ENCODE measurements at regions not wholly inside any gene's neighbourhood (a gene's known extent, or its start where the extent isn't known, plus 50 kb on each side); places are given as distances from the start of the nearest gene placed in this dataset.
A peak's percentile ranks its signal among the peaks of the same experiment; 100 is the strongest.

DNA sequence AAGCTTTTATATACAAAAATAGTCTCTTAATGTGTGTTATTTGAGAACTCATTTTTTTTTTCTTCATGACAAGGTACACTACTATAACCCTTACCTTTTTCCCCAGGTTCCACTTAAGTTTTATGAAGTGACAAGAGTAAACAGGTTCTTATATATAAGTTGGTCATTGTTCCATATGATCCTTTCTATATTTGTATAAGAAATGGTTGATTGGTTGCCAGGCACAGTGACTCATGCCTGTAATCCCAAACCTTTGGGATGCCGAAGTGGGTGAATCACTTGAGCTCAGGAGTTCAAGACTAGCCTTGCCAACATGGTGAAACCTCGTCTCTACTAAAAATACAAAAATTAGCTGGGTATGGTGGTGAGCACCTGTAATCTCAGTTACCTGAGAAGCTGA is 108.3 kb downstream of the PCSK1 start:
- Histone ChIP-seq H2BK15ac (ENCODE audit: low read depth, poor library complexity, severe bottlenecking) (no peak overlapping the region), H3K4ac (ENCODE audit: low read depth in 1 of 2, low read length in 2 of 2) (no peak overlapping the region), H3K27ac (ENCODE audit: low read length, poor library complexity, severe bottlenecking) (no peak overlapping the region), H3K79me1 (replicated peaks; ENCODE audit: low read length, poor library complexity, severe bottlenecking) (no peaks in the 10 kb centered on the region), H3K9me3 (ENCODE audit: control insufficient read depth, low read length) (peaks cover 3% of the 10 kb centered on the region), H4K8ac (ENCODE audit: low read length) (no peak overlapping the region), H3K4me3 (ENCODE audit: insufficient read depth in 1 of 2, low read depth in 1 of 2, low read length in 2 of 2) (no peak overlapping the region), H3K14ac (ENCODE audit: low read length in 2 of 2) (no peak overlapping the region), H3K36me3 (ENCODE audit: control insufficient read depth in 1 of 2, insufficient read depth in 2 of 2, low read depth in 1 of 2, low read length in 2 of 2) (no peaks in the 10 kb centered on the region), H3K27me3 (ENCODE audit: control insufficient read depth in 1 of 2, insufficient read depth in 1 of 2, low read length in 2 of 2) (no peaks in the 10 kb centered on the region), H3K4me1 (ENCODE audit: control insufficient read depth, insufficient read depth, low read depth, low read length) (peaks cover 1% of the 10 kb centered on the region), H2BK12ac (ENCODE audit: low read length in 2 of 2) (no peak overlapping the region), H3K9ac (ENCODE audit: low read length) (no peak overlapping the region), H2BK5ac (ENCODE audit: low read depth, low read length, poor library complexity, severe bottlenecking) (no peak overlapping the region), H2BK120ac (ENCODE audit: low read depth, low read length) (no peak overlapping the region), H4K91ac (ENCODE audit: low read length) (no peak overlapping the region), H3K23ac (ENCODE audit: low read length in 2 of 2) (no peak overlapping the region), H3K4me2 (ENCODE audit: low read length, poor library complexity, severe bottlenecking) (no peak overlapping the region), H2AK5ac (ENCODE audit: low read length, severe bottlenecking) (no peak overlapping the region), H3K18ac (ENCODE audit: low read depth in 1 of 2, low read length in 2 of 2) (peak overlapping the region in 1 of 2 experiments; percentile 3), H2AFZ (ENCODE audit: low read depth, low read length) (no peak overlapping the region)
- WGBS, result 63% methylated on average over 1 of the region's 2 CpGs
- DNase-seq, result peak; percentile 50

DNA sequence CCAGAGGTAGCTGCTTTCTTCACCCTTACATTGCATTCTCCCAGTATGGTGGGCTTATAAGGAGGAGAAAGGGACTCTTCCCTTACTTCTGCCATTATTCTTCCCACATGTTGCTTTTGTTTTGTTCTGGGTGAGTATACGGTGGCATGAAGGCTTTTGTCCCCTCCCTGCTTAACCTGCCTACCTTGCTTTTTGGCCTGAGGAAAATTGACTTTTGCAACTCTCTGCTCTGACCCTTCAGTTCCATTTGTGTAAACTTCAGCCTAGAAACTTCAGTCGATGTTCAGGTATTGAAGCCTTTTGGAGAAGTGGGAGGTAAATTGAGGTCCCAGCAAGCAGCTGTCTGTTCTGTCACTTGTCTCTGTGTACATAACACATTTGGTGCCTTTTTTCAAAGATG is 110.2 kb downstream of the PCSK1 start:
- H3K27ac ChIP-seq (ENCODE audit: low read length, poor library complexity, severe bottlenecking), result no peak overlapping the region
- H2AK5ac ChIP-seq (ENCODE audit: low read length, severe bottlenecking), result no peak overlapping the region
- H3K9me3 ChIP-seq (ENCODE audit: control insufficient read depth, low read length), result peaks cover 3% of the 10 kb centered on the region
- H2AFZ ChIP-seq (ENCODE audit: low read depth, low read length), result no peak overlapping the region
- H3K4me3 ChIP-seq (ENCODE audit: insufficient read depth in 1 of 2, low read depth in 1 of 2, low read length in 2 of 2), result no peak overlapping the region
- no peaks in the 10 kb centered on the region for H3K79me1 ChIP-seq (replicated peaks; ENCODE audit: low read length, poor library complexity, severe bottlenecking)
- H4K91ac ChIP-seq (ENCODE audit: low read length), result no peak overlapping the region
- no peaks in the 10 kb centered on the region for H3K27me3 ChIP-seq (ENCODE audit: control insufficient read depth in 1 of 2, insufficient read depth in 1 of 2, low read length in 2 of 2)
- no peak overlapping the region for H2BK120ac ChIP-seq (ENCODE audit: low read depth, low read length)
- H3K4me2 ChIP-seq (ENCODE audit: low read length, poor library complexity, severe bottlenecking), result no peak overlapping the region
- H3K4me1 ChIP-seq (ENCODE audit: control insufficient read depth, insufficient read depth, low read depth, low read length), result peaks cover 1% of the 10 kb centered on the region
- H2BK12ac ChIP-seq (ENCODE audit: low read length in 2 of 2), result no peak overlapping the region
- H3K18ac ChIP-seq (ENCODE audit: low read depth in 1 of 2, low read length in 2 of 2), result no peak overlapping the region
- no peak overlapping the region for H4K8ac ChIP-seq (ENCODE audit: low read length)
- H2BK5ac ChIP-seq (ENCODE audit: low read depth, low read length, poor library complexity, severe bottlenecking), result no peak overlapping the region
- no peaks in the 10 kb centered on the region for H3K36me3 ChIP-seq (ENCODE audit: control insufficient read depth in 1 of 2, insufficient read depth in 2 of 2, low read depth in 1 of 2, low read length in 2 of 2)
- H3K9ac ChIP-seq (ENCODE audit: low read length), result no peak overlapping the region
- no peak for DNase-seq
- no peak overlapping the region for H3K23ac ChIP-seq (ENCODE audit: low read length in 2 of 2)
- H2BK15ac ChIP-seq (ENCODE audit: low read depth, poor library complexity, severe bottlenecking), result no peak overlapping the region
- 100% methylated on average over 1 of the region's 2 CpGs for WGBS
- no peak overlapping the region for H3K14ac ChIP-seq (ENCODE audit: low read length in 2 of 2)
- no peak overlapping the region for H3K4ac ChIP-seq (ENCODE audit: low read depth in 1 of 2, low read length in 2 of 2)

DNA sequence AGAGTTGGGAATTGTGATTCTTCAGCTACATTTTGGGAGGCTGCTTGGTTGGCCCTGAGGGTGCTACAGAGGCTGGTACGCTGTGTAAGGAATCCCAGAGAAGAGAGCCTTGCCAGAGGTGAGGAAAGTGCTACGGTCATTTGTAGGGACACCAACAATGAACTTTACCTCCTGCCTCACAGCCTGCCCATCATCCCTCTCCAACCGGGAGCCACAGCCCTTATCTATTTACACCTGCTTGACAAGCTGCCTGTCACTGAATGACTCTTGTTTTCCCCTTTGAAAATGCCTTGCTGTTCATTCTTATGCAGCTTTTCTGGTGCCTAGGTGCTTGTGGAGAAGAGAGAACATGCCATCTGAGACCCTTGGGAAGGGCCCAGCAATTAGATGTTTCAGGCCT is 110.8 kb downstream of the PCSK1 start:
- Histone ChIP-seq H2BK5ac (ENCODE audit: low read depth, low read length, poor library complexity, severe bottlenecking) (no peak overlapping the region), H3K9ac (ENCODE audit: low read length) (no peak overlapping the region), H2BK15ac (ENCODE audit: low read depth, poor library complexity, severe bottlenecking) (no peak overlapping the region), H4K91ac (ENCODE audit: low read length) (no peak overlapping the region), H4K8ac (ENCODE audit: low read length) (no peak overlapping the region), H2AFZ (ENCODE audit: low read depth, low read length) (no peak overlapping the region), H3K23ac (ENCODE audit: low read length in 2 of 2) (no peak overlapping the region), H3K27ac (ENCODE audit: low read length, poor library complexity, severe bottlenecking) (no peak overlapping the region), H3K79me1 (replicated peaks; ENCODE audit: low read length, poor library complexity, severe bottlenecking) (no peaks in the 10 kb centered on the region), H3K14ac (ENCODE audit: low read length in 2 of 2) (no peak overlapping the region), H3K18ac (ENCODE audit: low read depth in 1 of 2, low read length in 2 of 2) (peak overlapping the region in 1 of 2 experiments; percentile 21), H3K4me3 (ENCODE audit: insufficient read depth in 1 of 2, low read depth in 1 of 2, low read length in 2 of 2) (no peak overlapping the region), H3K9me3 (ENCODE audit: control insufficient read depth, low read length) (peaks cover 3% of the 10 kb centered on the region), H3K4me1 (ENCODE audit: control insufficient read depth, insufficient read depth, low read depth, low read length) (peaks cover 1% of the 10 kb centered on the region), H3K4ac (ENCODE audit: low read depth in 1 of 2, low read length in 2 of 2) (no peak overlapping the region), H3K27me3 (ENCODE audit: control insufficient read depth in 1 of 2, insufficient read depth in 1 of 2, low read length in 2 of 2) (no peaks in the 10 kb centered on the region), H2BK120ac (ENCODE audit: low read depth, low read length) (no peak overlapping the region), H2BK12ac (ENCODE audit: low read length in 2 of 2) (peak overlapping the region in 1 of 2 experiments; percentile 63), H3K4me2 (ENCODE audit: low read length, poor library complexity, severe bottlenecking) (no peak overlapping the region), H3K36me3 (ENCODE audit: control insufficient read depth in 1 of 2, insufficient read depth in 2 of 2, low read depth in 1 of 2, low read length in 2 of 2) (no peaks in the 10 kb centered on the region), H2AK5ac (ENCODE audit: low read length, severe bottlenecking) (no peak overlapping the region)
- no peak for DNase-seq
- WGBS, result 70% methylated on average over 3 of the region's 3 CpGs

DNA sequence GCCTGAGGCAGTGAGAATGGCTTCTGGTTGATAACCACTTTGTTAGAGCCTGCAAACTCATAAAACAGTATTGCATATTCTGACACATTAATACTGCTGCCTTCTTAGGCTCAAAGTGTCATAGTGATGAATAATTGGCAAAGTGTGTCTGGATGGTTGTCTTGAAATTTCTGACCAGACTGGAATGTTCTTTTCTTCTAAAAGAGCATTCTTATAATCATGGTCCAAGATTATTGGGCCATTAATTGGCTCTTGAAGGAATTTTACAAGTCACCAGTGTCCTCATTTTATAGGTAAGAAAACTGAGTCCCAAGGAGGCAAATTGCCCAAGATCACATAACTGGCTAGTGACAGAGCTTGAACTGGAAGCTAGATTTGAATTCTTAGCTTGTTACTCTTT is 111.7 kb downstream of the PCSK1 start:
- Histone ChIP-seq H3K4me2 (ENCODE audit: low read length, poor library complexity, severe bottlenecking) (no peak overlapping the region), H3K27me3 (ENCODE audit: control insufficient read depth in 1 of 2, insufficient read depth in 1 of 2, low read length in 2 of 2) (no peaks in the 10 kb centered on the region), H2BK15ac (ENCODE audit: low read depth, poor library complexity, severe bottlenecking) (no peak overlapping the region), H3K4me3 (ENCODE audit: insufficient read depth in 1 of 2, low read depth in 1 of 2, low read length in 2 of 2) (no peak overlapping the region), H3K36me3 (ENCODE audit: control insufficient read depth in 1 of 2, insufficient read depth in 2 of 2, low read depth in 1 of 2, low read length in 2 of 2) (no peaks in the 10 kb centered on the region), H2AK5ac (ENCODE audit: low read length, severe bottlenecking) (no peak overlapping the region), H3K27ac (ENCODE audit: low read length, poor library complexity, severe bottlenecking) (no peak overlapping the region), H4K8ac (ENCODE audit: low read length) (no peak overlapping the region), H3K9ac (ENCODE audit: low read length) (no peak overlapping the region), H2BK12ac (ENCODE audit: low read length in 2 of 2) (no peak overlapping the region), H3K14ac (ENCODE audit: low read length in 2 of 2) (no peak overlapping the region), H4K91ac (ENCODE audit: low read length) (no peak overlapping the region), H2AFZ (ENCODE audit: low read depth, low read length) (no peak overlapping the region), H2BK120ac (ENCODE audit: low read depth, low read length) (peak overlapping the region; percentile 1), H3K79me1 (replicated peaks; ENCODE audit: low read length, poor library complexity, severe bottlenecking) (no peaks in the 10 kb centered on the region), H3K9me3 (ENCODE audit: control insufficient read depth, low read length) (peaks cover 3% of the 10 kb centered on the region), H2BK5ac (ENCODE audit: low read depth, low read length, poor library complexity, severe bottlenecking) (no peak overlapping the region), H3K4ac (ENCODE audit: low read depth in 1 of 2, low read length in 2 of 2) (no peak overlapping the region), H3K23ac (ENCODE audit: low read length in 2 of 2) (no peak overlapping the region), H3K4me1 (ENCODE audit: control insufficient read depth, insufficient read depth, low read depth, low read length) (peaks cover 1% of the 10 kb centered on the region), H3K18ac (ENCODE audit: low read depth in 1 of 2, low read length in 2 of 2) (peak overlapping the region in 1 of 2 experiments; percentile 49)
- DNase-seq, result no peak
